KMS-11 (cell line): ENCODE measurements at regions not wholly inside any gene's neighbourhood (a gene's known extent, or its start where the extent isn't known, plus 50 kb on each side); places are given as distances from the start of the nearest gene placed in this dataset.
"Not testable (repeated sequence)": the region's sequence is repeated elsewhere in the genome, so short reads cannot be mapped to it uniquely, and the experiment has no call there.

ENCODE experiments used
- H2AFZ ChIP-seq: fragments of 200-600 bp; sonication (generic); 2 replicates; pipeline ENCODE4 v1.6.1; 2016; ENCODE audit warnings: antibody characterized with exemption, mixed run types, low read depth
- H3K27ac ChIP-seq: fragments of 200-600 bp; sonication (generic); 2 replicates; pipeline ENCODE4 v1.6.1; 2016; ENCODE audit warnings: mild to moderate bottlenecking, mixed run types
- H3K27me3 ChIP-seq: fragments of 200-600 bp; sonication (generic); 2 replicates; pipeline ENCODE4 v1.6.1; 2017; ENCODE audit warnings: mild to moderate bottlenecking, low read depth, mixed run types, moderate library complexity; ENCODE audit not compliant: insufficient read depth
- H3K36me3 ChIP-seq: fragments of 200-600 bp; sonication (generic); 2 replicates; pipeline ENCODE4 v1.6.1; 2017; ENCODE audit warnings: mild to moderate bottlenecking, mixed run types; ENCODE audit not compliant: insufficient read depth
- H3K4me1 ChIP-seq: fragments of 200-600 bp; sonication (generic); 2 replicates; pipeline ENCODE4 v1.6.1; 2016; ENCODE audit warnings: mild to moderate bottlenecking, low read depth, mixed run types; ENCODE audit not compliant: poor library complexity, severe bottlenecking
- H3K4me2 ChIP-seq: fragments of 200-600 bp; sonication (generic); 2 replicates; pipeline ENCODE4 v1.7.0; 2016; ENCODE audit warnings: mild to moderate bottlenecking, mixed run types
- H3K4me3 ChIP-seq: fragments of 200-600 bp; sonication (generic); IDR thresholded peaks from 2 replicates; pipeline ENCODE4 v1.6.1; 2017; ENCODE audit warnings: low read depth, low read length, mixed read lengths; ENCODE audit not compliant: insufficient read depth
- H3K79me2 ChIP-seq: fragments of 200-600 bp; sonication (generic); 2 replicates; pipeline ENCODE4 v1.6.1; 2016; ENCODE audit warnings: low read depth, mixed run types; ENCODE audit not compliant: insufficient read depth
- H3K9ac ChIP-seq: fragments of 200-600 bp; sonication (generic); 2 replicates; pipeline ENCODE4 v1.6.1; 2016; ENCODE audit warnings: mild to moderate bottlenecking, mixed run types
- H4K20me1 ChIP-seq: fragments of 200-600 bp; sonication (generic); 2 replicates; pipeline ENCODE4 v1.6.1; 2016; ENCODE audit warnings: mild to moderate bottlenecking, mixed run types; ENCODE audit not compliant: insufficient read depth
- TF ChIP-seq, protein P1 (sequence below): fragments of 200-600 bp; sonication (generic); conservative IDR thresholded peaks from 2 replicates; pipeline ENCODE4 v1.6.1; 2017; ENCODE audit warnings: low read depth, mild to moderate bottlenecking, antibody characterized with exemption, low read length, moderate library complexity, mixed read lengths

- H3K27me3 ChIP-seq = no peaks in the 10 kb centered on the region
- H4K20me1 ChIP-seq = no peaks in the 10 kb centered on the region
- TF ChIP-seq, protein P1, sequence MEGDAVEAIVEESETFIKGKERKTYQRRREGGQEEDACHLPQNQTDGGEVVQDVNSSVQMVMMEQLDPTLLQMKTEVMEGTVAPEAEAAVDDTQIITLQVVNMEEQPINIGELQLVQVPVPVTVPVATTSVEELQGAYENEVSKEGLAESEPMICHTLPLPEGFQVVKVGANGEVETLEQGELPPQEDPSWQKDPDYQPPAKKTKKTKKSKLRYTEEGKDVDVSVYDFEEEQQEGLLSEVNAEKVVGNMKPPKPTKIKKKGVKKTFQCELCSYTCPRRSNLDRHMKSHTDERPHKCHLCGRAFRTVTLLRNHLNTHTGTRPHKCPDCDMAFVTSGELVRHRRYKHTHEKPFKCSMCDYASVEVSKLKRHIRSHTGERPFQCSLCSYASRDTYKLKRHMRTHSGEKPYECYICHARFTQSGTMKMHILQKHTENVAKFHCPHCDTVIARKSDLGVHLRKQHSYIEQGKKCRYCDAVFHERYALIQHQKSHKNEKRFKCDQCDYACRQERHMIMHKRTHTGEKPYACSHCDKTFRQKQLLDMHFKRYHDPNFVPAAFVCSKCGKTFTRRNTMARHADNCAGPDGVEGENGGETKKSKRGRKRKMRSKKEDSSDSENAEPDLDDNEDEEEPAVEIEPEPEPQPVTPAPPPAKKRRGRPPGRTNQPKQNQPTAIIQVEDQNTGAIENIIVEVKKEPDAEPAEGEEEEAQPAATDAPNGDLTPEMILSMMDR = no peak
- no peak overlapping the region for H3K4me2 ChIP-seq
- no peaks in the 10 kb centered on the region for H3K79me2 ChIP-seq
- H3K9ac ChIP-seq = no peak overlapping the region
- H3K4me3 ChIP-seq = no peak overlapping the region
- H3K27ac ChIP-seq = no peak overlapping the region
- H2AFZ ChIP-seq = no peak overlapping the region
- no peaks in the 10 kb centered on the region for H3K4me1 ChIP-seq
- no peaks in the 10 kb centered on the region for H3K36me3 ChIP-seq
Observed at GRCh38 chr9:102362470-102363132, 624.2 kb upstream of the GRIN3A start.

DNA sequence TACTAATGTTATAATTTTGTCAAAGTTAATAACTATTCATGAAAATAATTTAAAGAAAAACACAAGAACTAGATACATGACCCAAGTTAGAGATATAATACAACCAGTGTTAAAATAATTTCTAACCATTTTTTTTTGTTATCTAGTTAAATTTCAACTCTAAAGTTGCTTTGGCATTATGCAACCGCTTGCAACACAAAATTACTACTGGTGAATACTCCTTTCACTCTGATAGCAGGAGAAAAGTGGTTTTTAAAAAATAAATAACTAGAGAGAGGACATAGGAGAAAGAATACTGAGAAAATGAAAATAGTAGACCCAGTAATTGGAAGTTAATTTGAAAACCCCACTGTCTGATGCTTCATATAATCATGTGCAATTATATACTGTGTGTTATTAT, 622.4 kb upstream of the GRIN3A start:
- TF ChIP-seq, protein P1 = no peak
- no peak overlapping the region for H3K4me3 ChIP-seq
- H4K20me1 ChIP-seq = no peaks in the 10 kb centered on the region
- H3K4me2 ChIP-seq = no peak overlapping the region
- H2AFZ ChIP-seq = no peak overlapping the region
- no peak overlapping the region for H3K27ac ChIP-seq
- no peaks in the 10 kb centered on the region for H3K36me3 ChIP-seq
- H3K79me2 ChIP-seq = no peaks in the 10 kb centered on the region
- H3K9ac ChIP-seq = no peak overlapping the region
- no peaks in the 10 kb centered on the region for H3K4me1 ChIP-seq
- H3K27me3 ChIP-seq = no peaks in the 10 kb centered on the region

DNA sequence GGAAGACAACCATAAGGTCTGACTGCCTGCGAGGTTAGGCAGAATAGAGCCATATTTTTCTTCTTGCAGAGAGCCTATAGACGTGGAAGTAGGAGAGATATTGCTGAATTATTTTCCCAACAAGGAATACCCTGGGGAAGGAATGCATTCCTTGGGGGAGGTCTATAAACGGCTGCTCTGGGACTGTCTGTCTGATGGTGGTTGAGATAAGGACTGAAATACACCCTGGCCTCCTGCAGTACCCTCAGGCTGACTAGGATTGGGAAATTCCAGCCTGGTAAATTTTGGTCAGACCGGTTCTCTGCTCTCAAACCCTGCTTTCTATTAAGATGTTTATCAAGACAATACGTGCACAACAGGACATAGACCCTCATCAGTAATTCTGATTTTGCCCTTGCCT, 617.5 kb upstream of the GRIN3A start:
- no peak overlapping the region for H2AFZ ChIP-seq
- H4K20me1 ChIP-seq = no peaks in the 10 kb centered on the region
- no peak overlapping the region for H3K4me2 ChIP-seq
- no peaks in the 10 kb centered on the region for H3K79me2 ChIP-seq
- no peaks in the 10 kb centered on the region for H3K36me3 ChIP-seq
- no peaks in the 10 kb centered on the region for H3K4me1 ChIP-seq
- no peaks in the 10 kb centered on the region for H3K27me3 ChIP-seq
- TF ChIP-seq, protein P1 = no peak
- H3K27ac ChIP-seq = no peak overlapping the region
- H3K9ac ChIP-seq = no peak overlapping the region
- H3K4me3 ChIP-seq = no peak overlapping the region

- H3K4me1 ChIP-seq = no peaks in the 10 kb centered on the region
- TF ChIP-seq, protein P1 = no peak
- no peak overlapping the region for H3K27ac ChIP-seq
- H2AFZ ChIP-seq = no peak overlapping the region
- no peaks in the 10 kb centered on the region for H3K79me2 ChIP-seq
- H3K4me2 ChIP-seq = no peak overlapping the region
- H3K9ac ChIP-seq = no peak overlapping the region
- no peak overlapping the region for H3K4me3 ChIP-seq
- no peaks in the 10 kb centered on the region for H3K27me3 ChIP-seq
- H4K20me1 ChIP-seq = no peaks in the 10 kb centered on the region
- H3K36me3 ChIP-seq = no peaks in the 10 kb centered on the region
Observed at GRCh38 chr9:102354041-102354440, 615.6 kb upstream of the GRIN3A start.

DNA sequence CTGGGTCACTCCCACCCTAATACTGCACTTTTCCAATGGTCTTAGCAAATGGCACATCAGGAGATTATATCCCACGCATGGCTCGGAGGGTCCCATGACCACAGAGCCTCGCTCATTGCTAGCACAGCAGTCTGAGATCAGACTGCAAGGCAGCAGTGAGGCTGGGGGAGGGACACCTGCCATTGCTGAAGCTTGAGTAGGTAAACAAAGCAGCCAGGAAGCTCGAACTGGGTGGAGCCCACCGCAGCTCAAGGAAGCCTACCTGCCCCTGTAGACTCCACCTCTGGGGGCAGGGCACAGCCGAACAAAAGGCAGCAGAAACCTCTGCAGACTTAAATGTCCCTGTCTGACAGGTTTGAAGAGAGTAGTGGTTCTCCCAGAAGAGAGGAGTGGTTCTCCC, 599.0 kb upstream of the GRIN3A start:
- not testable (repeated sequence) for H3K9ac ChIP-seq, H3K4me2 ChIP-seq, H3K27me3 ChIP-seq, H3K4me1 ChIP-seq, H3K27ac ChIP-seq, H3K36me3 ChIP-seq, H3K79me2 ChIP-seq, H3K4me3 ChIP-seq, H4K20me1 ChIP-seq, H2AFZ ChIP-seq
